Panc1 (cell line): ENCODE measurements at regions not wholly inside any gene's neighbourhood (a gene's known extent, or its start where the extent isn't known, plus 50 kb on each side); places are given as distances from the start of the nearest gene placed in this dataset.

Experiments
- POLR2AphosphoS5 ChIP-seq: IDR thresholded peaks from 2 replicates; pipeline ENCODE4 v1.6.1; 2012; ENCODE audit warnings: mild to moderate bottlenecking, low read depth, low read length, moderate library complexity
- SIN3A ChIP-seq: IDR thresholded peaks from 2 replicates; pipeline ENCODE4 v1.6.1; 2012; ENCODE audit warnings: low read depth, mild to moderate bottlenecking, low read length, moderate library complexity, borderline replicate concordance; ENCODE audit not compliant: insufficient read depth

DNA sequence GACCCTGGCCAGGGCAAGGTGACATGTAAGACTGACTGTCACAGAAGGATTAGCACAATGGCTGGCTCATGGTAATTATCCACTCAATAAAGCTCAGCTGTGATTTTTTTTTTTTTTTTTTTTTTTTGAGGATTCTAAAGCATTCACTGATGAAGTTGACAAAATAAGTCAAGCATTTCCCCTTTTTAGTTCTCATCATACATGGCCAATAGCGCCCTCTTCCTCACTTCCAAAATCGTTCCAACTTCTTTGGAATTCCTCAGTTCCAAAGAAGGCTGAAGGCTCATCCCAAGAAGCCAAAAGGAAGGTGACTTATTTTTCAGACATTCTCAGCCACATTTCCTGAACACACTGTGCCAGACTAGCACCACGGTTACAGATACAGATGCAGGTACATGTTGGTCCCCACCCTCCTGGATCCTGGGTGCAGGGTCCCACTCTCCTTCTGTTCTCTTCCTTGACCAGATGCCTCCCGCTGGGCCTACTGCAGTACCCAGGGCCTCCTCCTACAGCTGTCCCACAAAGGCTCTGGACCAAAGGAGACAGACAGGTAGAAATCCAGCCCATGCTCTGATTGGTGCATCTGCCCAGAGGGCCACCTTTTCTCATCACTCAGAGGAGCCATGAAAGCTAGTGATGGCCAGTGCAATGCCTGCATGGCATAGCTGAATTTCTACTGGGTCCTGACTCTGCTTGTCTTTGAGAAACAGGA, 202.6 kb downstream of the UACA start:
- no peak for TF ChIP-seq POLR2AphosphoS5
- TF ChIP-seq SIN3A: no peak
